K562 (cell line): ENCODE measurements at regions not wholly inside any gene's neighbourhood (a gene's known extent, or its start where the extent isn't known, plus 50 kb on each side); places are given as distances from the start of the nearest gene placed in this dataset.

ENCODE experiments used
- GTF2E2 ChIP-seq: fragments of 200-800 bp; sonication (Bioruptor generic); IDR thresholded peaks from 2 replicates; pipeline ENCODE4 v1.6.1; 2016; ENCODE audit warnings: missing genetic modification characterization, missing compliant biosample characterization
- KAT7 ChIP-seq: sonication (generic); formaldehyde crosslinking; IDR thresholded peaks from 2 replicates; pipeline ENCODE4 v1.8.0; 2022; ENCODE audit warnings: missing genetic modification reagents, mild to moderate bottlenecking, borderline replicate concordance
- MGA ChIP-seq: fragments of 450-650 bp; IDR thresholded peaks from 2 replicates; pipeline ENCODE4 v1.6.1; 2016; ENCODE audit warnings: mild to moderate bottlenecking, moderate library complexity
- TGIF2 ChIP-seq: sonication (generic); formaldehyde crosslinking; IDR thresholded peaks from 2 replicates; pipeline ENCODE4 v1.8.1; 2022; ENCODE audit warnings: mild to moderate bottlenecking, missing genetic modification reagents, moderate library complexity
- ZNF134 ChIP-seq: fragments of 250-450 bp; sonication (Bioruptor Pico); conservative IDR thresholded peaks from 2 replicates; pipeline ENCODE4 v1.4.0; 2020
- ZNF354B ChIP-seq: fragments of 250-450 bp; sonication (Bioruptor Pico); IDR thresholded peaks from 2 replicates; pipeline ENCODE4 v1.4.0; 2020
- ZSCAN29 ChIP-seq: fragments of 450-650 bp; IDR thresholded peaks from 2 replicates; pipeline ENCODE4 v1.6.1; 2017

- TF ChIP-seq MGA (no peak), TGIF2 (CRISPR knock-in tag) (no peak), ZSCAN29 (no peak), GTF2E2 (no peak), ZNF134 (CRISPR knock-in tag) (no peak), ZNF354B (CRISPR knock-in tag) (no peak), KAT7 (CRISPR knock-in tag) (no peak)
Observed at GRCh38 chr10:106189292-106189691, 975.2 kb downstream of the SORCS1 start (continued).
